GM12892 (cell line): ENCODE measurements at regions not wholly inside any gene's neighbourhood (a gene's known extent, or its start where the extent isn't known, plus 50 kb on each side); places are given as distances from the start of the nearest gene placed in this dataset.

Experiments
- DNase-seq: peaks from one replicate; pipeline ENCODE4 v3.0.0; 2011; ENCODE audit not compliant: insufficient read length
- FAIRE-seq: peaks from 2 replicates; lab custom pipeline; 2011; peaks lifted over from hg19 to GRCh38; lab: Jason Lieb, UNC
- POLR2A ChIP-seq: IDR thresholded peaks from 2 replicates; pipeline ENCODE4 v1.6.1; 2011; ENCODE audit warnings: low read depth, low read length, control low read depth
- POLR2AphosphoS5 ChIP-seq: IDR thresholded peaks from 2 replicates; pipeline ENCODE4 v1.6.1; 2011; ENCODE audit warnings: low read depth, low read length, control low read depth
- TAF1 ChIP-seq: IDR thresholded peaks from 2 replicates; pipeline ENCODE4 v1.6.1; 2011; ENCODE audit warnings: low read depth, mild to moderate bottlenecking, control low read depth, low read length, borderline replicate concordance

GRCh38 chr12:45102818-45103217, 51.9 kb upstream of the DBX2 start:
- no peak for FAIRE-seq
- DNase-seq, result no peak
- TF ChIP-seq POLR2A, result no peak
- TF ChIP-seq TAF1, result no peak
- no peak for TF ChIP-seq POLR2AphosphoS5

- TF ChIP-seq TAF1, result no peak
- TF ChIP-seq POLR2A, result no peak
- TF ChIP-seq POLR2AphosphoS5, result no peak
- DNase-seq (no peak), FAIRE-seq (no peak)
Observed at GRCh38 chr12:45105996-45106395, 55.1 kb upstream of the DBX2 start.

- no peak for DNase-seq
- FAIRE-seq, result no peak
- no peak for TF ChIP-seq POLR2A
- no peak for TF ChIP-seq POLR2AphosphoS5
- TF ChIP-seq TAF1, result no peak
Observed at GRCh38 chr12:45112306-45112705, 61.4 kb upstream of the DBX2 start.

- no peak for FAIRE-seq
- TF ChIP-seq POLR2A (no peak), POLR2AphosphoS5 (no peak), TAF1 (no peak)
Observed at GRCh38 chr12:45121224-45121623, 70.3 kb upstream of the DBX2 start.

GRCh38 chr12:45122768-45123380, 72.0 kb upstream of the DBX2 start:
- DNase-seq (no peak), FAIRE-seq (no peak)
- TF ChIP-seq POLR2AphosphoS5, result no peak
- no peak for TF ChIP-seq POLR2A

More at GRCh38 chr12:45121224-45121623, 70.3 kb upstream of the DBX2 start:
- no peak for DNase-seq

- DNase-seq (no peak), FAIRE-seq (no peak)
- no peak for TF ChIP-seq TAF1
Observed at GRCh38 chr12:45124485-45125155, 73.7 kb upstream of the DBX2 start.

- DNase-seq (no peak), FAIRE-seq (no peak)
- TF ChIP-seq POLR2A, result no peak
- no peak for TF ChIP-seq TAF1
- no peak for TF ChIP-seq POLR2AphosphoS5
Observed at GRCh38 chr12:45125997-45126396, 75.1 kb upstream of the DBX2 start.

- DNase-seq (no peak), FAIRE-seq (no peak)
- no peak for TF ChIP-seq POLR2A
- TF ChIP-seq TAF1, result no peak
- no peak for TF ChIP-seq POLR2AphosphoS5
Observed at GRCh38 chr12:45128637-45129036, 77.7 kb upstream of the DBX2 start.

GRCh38 chr12:45130881-45131281, 80.0 kb upstream of the DBX2 start:
- DNase-seq (peak; percentile 15), FAIRE-seq (peak; percentile 65)
- TF ChIP-seq POLR2A (no peak), TAF1 (no peak), POLR2AphosphoS5 (no peak)

- TF ChIP-seq POLR2AphosphoS5 (no peak), POLR2A (no peak), TAF1 (no peak)
- DNase-seq, result no peak
- no peak for FAIRE-seq
Observed at GRCh38 chr12:45131506-45131905, 80.6 kb upstream of the DBX2 start.

GRCh38 chr12:45138609-45139008, 77.3 kb upstream of the ANO6 start:
- no peak for FAIRE-seq
- no peak for DNase-seq
- TF ChIP-seq TAF1 (no peak), POLR2AphosphoS5 (no peak), POLR2A (no peak)

GRCh38 chr12:45148006-45148405, 67.9 kb upstream of the ANO6 start:
- no peak for FAIRE-seq
- TF ChIP-seq TAF1, result no peak
- no peak for DNase-seq

GRCh38 chr12:45148619-45149018, 67.3 kb upstream of the ANO6 start:
- FAIRE-seq (no peak), DNase-seq (no peak)
- no peak for TF ChIP-seq TAF1
- no peak for TF ChIP-seq POLR2AphosphoS5

- DNase-seq, result no peak
- FAIRE-seq, result no peak
Observed at GRCh38 chr12:45165284-45165683, 50.6 kb upstream of the ANO6 start.

More at GRCh38 chr12:45165284-45165683, 50.6 kb upstream of the ANO6 start:
- no peak for TF ChIP-seq POLR2A
- TF ChIP-seq TAF1, result no peak
- no peak for TF ChIP-seq POLR2AphosphoS5
